Medulla oblongata (tissue), 1 donor: ENCODE measurements at regions not wholly inside any gene's neighbourhood (a gene's known extent, or its start where the extent isn't known, plus 50 kb on each side); places are given as distances from the start of the nearest gene placed in this dataset.
"Not testable (repeated sequence)": the region's sequence is repeated elsewhere in the genome, so short reads cannot be mapped to it uniquely, and the experiment has no call there.

Source experiments
- DNase-seq: peaks from one replicate; pipeline ENCODE4 v3.0.0-alpha.2; 2015; ENCODE audit errors: extremely low spot score

DNA sequence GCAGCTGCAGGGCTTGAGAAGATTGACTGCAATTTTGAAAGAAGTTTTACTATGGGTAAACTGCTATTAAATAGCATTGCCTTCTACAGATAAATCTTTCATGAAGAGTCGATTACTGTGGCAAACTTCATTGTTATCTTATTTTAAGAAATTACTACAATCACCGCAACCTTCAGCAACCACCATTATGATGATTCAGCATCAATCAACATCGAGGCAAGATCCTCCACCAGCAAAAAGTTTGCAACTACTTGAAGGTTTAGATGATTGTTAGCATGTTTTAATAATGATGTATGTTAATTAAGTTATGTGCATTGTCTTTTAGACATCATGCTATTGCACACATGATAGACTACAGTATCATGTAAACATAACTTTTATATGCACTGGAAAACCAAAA, 1511.0 kb downstream of the FSTL5 start:
- no peak for DNase-seq

GRCh38 chr4:160675550-160675949, 1488.2 kb downstream of the FSTL5 start:
- no peak for DNase-seq

- no peak for DNase-seq
Measured at GRCh38 chr4:160685729-160686128, 1478.1 kb downstream of the FSTL5 start.

DNA sequence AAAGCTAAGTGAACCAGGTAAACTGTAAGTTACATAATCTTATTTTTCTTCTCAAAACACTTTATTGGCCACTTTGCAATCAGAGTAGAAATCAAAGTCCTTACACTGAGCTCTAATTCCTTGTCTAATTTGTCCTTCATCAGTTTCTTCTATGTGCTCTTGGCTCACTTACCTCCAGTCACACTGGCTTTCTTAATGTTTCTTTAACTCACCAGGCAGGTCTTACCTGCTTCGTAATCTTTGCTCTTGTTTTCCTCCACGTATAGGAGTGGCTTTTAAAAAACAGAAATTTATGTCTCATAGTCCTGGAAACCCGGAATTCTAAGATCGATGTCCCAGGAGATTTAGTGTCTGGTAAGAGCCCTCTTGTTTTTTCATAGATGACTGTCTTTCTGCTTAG, 1462.1 kb downstream of the FSTL5 start:
- DNase-seq: no peak

GRCh38 chr4:160709026-160709425, 1454.8 kb downstream of the FSTL5 start:
- no peak for DNase-seq

DNA sequence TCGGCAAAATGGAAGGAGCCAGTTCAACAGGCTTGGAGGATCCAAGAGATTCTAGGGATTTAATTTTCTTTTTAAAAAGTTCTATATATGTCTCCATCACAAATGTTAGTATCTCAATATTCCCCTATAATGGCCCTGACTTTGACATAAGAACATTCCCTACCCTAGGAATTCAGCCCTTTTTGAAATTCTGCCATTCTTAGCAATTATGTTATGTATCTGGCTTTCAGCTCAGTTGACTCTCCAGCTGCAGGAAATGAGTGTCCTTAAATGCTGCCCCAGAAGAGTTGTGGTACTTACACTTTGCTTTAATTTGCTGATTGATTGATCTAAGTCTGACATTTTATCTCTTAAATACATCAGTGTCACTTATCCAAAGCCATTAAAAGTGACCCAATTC, 1454.3 kb downstream of the FSTL5 start:
- DNase-seq: no peak

GRCh38 chr4:160716551-160716950, 1447.2 kb downstream of the FSTL5 start:
- DNase-seq: no peak

- DNase-seq: no peak
Measured at GRCh38 chr4:160717848-160718247, 1446.0 kb downstream of the FSTL5 start.

- DNase-seq: no peak
Measured at GRCh38 chr4:160724063-160724462, 1439.7 kb downstream of the FSTL5 start.

DNA sequence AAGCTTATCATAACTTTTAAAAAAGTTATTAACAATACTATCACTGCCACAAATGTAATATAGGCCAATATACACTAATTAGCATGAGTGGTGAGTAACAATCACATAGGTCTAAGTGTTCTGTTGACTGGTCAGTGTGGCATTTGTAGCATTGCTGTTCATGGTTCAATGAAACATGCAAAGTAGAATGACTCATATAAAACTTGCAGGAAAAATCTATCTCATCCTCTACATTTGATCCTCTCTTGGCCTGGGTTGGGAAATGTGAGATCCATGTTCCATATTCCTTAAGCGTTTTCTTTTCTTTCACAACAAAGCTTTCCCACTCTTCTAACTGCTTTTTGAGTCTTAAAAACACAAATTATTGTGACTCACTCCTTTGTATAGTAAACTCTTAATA, 1418.7 kb downstream of the FSTL5 start:
- DNase-seq: no peak

- not testable (repeated sequence) for DNase-seq
Measured at GRCh38 chr4:160746585-160746984, 1417.2 kb downstream of the FSTL5 start.

DNA sequence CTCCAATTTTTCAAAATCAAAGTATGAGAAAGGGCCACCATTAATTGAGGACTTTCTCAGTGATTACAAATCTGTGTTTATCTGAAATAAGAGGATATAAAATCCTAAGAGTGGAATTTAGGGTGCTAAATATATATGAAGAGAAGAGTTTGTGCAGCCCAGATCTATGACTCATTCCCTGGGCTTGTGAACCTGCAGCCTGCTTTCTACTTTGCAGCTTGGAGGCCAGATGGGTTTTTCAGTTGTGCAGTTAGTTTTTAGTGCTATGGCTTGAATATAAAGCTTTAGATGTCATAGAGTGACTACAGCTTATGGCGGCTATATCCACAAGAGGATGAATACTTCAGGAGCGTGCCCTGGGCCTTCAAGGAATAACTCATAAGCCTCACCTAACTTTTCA, 1391.1 kb downstream of the FSTL5 start:
- DNase-seq: no peak

DNA sequence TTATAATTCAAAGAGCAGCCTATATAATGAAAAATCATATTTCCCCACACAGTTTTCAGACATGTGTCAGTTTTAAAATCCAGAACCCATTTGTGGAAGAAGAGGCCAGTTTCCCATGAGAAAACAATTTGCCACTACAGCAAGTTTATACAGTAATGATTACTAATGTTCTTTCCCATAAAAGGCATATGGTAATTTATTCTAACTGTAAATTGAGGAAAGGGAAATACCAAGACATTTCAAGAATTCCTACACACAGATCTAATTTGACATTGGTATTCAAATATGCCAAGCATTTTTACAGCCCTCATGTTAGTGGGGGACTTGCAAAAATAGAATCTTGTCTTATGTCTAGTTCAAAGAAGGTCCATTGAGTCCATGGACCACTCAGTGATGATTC, 1368.6 kb downstream of the FSTL5 start:
- DNase-seq: no peak

DNA sequence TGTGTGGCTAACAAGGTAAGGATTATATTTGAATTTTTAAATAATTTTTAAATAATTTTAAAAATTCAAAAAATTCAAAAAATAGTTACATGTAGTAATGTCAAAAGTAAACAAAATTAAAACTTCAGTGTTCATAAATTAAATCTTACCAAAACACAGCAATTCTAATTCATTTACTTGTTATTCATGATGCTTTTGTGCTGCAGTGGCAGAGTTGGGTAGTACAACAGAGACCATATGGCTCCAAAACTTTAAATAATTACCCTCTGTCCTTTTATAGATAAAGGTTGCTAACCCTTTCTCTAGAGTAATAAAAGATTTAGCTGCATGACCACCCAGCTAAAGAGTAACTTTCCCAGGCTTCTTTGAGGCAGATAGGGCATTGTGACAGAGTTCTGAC, 1355.6 kb downstream of the FSTL5 start:
- no peak for DNase-seq

DNA sequence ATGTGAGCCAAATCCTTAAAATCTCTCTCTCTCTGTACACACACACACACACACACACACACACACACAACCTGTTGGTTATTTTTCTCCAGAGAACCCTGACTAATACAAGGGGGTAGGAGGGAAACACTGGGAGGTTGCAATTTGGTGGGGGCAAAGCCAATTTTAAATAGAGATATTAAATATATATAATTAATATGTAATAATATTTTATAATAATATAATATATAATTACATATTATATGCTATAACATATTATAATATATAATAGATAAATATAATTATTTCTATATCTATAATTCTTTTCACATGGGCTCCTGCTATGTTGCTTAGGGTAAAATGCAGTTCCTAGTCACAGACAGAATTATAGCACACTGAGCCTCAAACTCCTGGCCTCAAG, 1354.2 kb downstream of the FSTL5 start:
- DNase-seq: no peak

DNA sequence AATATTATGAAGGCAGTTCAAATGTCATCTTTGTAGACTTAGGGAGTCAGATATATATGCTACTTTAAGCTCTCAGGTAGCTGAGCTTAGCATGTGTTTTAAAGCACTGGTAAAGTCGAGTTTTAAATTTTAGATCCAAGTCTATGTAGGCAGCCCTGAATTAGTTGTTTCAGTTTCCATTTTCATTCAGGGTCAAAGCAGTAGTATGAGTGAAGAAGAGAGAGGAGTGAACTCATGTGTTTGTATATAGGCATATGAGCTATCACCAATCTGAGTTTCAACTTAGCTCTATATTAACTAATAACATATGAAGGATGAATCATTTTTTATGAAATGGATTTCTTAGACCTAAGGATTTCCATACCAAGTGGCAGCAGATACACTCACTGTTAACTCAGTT, 1353.4 kb downstream of the FSTL5 start:
- no peak for DNase-seq

DNA sequence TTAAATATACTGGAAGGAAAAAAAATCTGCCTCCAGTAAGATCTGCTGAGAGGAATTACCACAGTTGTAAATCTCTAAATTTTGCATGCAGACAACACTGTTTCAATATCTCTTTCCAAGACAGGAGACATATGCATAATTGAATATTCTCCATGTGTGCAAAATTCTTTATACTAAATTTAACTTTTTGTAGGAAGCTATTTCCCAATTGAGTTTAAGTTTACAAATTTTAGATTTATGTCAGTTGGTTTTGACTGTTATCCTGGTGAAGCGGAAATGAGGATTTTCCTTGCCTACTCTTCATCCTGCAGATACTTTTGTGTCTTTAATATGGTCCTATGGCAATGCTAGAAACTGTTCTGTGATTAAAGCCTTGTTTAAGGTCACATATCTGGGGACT, 1352.9 kb downstream of the FSTL5 start:
- no peak for DNase-seq

DNA sequence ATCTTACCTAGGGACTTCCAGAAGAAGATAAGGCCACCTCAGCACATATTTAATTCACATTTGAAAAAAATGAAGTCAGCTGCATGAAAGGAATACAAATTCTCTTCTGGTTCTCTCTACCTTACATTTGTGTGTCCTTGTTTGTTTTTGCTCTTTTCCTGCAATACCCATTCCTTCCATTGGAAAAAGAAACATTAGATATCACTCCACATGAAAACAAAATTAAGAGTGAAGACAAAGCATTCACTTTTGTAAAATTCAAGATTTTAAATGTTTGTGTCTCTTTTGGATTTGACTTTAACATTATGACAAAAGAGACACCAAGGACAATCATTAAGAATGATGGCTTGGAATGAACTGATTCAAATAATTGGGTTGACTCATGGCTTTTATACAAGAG, 1351.8 kb downstream of the FSTL5 start:
- no peak for DNase-seq

DNA sequence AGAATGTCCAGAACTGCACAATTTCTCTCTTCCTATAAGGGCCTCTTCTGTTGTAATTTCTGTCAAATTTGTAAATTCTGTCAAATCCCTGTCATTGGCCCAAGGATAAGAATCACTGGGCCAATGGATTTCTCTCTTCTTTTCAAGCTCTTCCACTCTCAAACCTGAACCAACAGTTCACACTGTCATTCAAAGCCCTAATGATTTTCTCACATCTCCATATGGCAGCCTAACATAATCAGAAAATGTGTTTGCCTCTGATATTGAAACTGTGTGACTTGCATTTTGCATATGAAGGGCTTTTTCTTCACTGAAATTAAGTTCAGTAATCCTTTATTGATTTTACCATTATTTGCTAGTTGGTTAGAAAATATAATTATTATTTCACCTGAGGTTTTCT, 1349.1 kb downstream of the FSTL5 start:
- no peak for DNase-seq

DNA sequence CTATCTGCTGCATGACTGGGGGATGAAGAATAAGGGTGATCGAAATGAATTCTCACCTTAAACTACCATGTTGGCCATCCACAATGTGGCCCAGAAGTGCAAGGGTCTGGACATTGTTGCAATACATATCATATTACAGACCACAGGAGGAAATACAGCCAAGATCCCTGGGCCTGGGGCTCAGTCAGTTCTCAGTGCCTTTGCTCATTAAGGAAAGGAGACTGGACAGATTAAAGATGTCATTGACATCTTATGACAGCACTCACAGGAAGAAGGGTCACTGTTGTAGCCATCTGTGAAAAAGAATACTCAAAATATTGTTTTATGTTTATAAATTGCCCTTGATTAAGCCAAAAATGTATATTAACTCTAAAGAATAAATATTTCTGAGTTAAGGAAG, 1345.2 kb downstream of the FSTL5 start:
- DNase-seq: no peak

GRCh38 chr4:160819791-160820190, 1344.0 kb downstream of the FSTL5 start:
- no peak for DNase-seq

DNA sequence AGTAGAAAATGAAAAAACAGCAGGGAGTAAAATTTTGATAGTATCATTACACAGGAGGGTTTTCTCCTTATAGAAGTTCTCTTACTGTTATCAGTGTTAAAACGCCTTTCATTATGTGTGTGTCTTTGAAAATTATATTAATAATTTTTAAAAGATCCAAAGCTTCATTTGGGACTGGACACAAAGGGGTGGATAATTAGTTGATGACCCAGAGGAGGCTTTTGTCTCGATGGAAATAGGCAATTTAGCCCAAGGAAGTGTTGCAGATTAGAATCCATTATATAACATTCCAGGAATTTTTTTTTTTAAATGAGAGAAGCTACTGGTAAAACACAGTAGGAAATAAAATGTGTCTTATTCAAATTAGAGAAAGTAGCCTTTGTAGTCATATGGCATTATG, 1339.3 kb downstream of the FSTL5 start:
- no peak for DNase-seq

GRCh38 chr4:160825644-160826338, 1338.0 kb downstream of the FSTL5 start:
- DNase-seq: no peak

DNA sequence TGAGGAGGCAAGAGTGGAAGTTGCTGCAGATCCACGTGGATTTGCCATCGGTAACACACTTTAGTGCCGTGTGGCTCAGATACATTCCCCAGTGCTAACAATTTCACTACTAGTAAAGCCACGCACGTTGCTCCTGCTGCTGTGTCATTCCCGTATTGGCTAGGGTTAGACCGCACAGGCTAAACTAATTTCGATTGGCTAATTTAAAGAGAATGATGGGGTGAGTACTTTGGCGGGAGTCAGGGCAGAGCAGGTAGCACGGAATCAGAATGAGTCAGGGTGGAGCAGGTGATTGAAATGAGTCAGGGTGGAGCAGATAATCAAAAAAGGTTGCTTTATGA, 1337.5 kb downstream of the FSTL5 start:
- no peak for DNase-seq
